ENCODE measurements at regions not wholly inside any gene's neighbourhood (a gene's known extent, or its start where the extent isn't known, plus 50 kb on each side); places are given as distances from the start of the nearest gene placed in this dataset.
"Not testable (repeated sequence)": the region's sequence is repeated elsewhere in the genome, so short reads cannot be mapped to it uniquely, and the experiment has no call there.

- DNase-seq (ENCODE audit: low read depth): no peak
- Histone ChIP-seq H3K36me3 (ENCODE audit: control insufficient read depth, insufficient read depth, low read length) (no peaks in the 10 kb centered on the region), H3K4me3 (ENCODE audit: low read depth, low read length) (no peak overlapping the region), H3K27me3 (ENCODE audit: control insufficient read depth, insufficient read depth, low read length) (no peaks in the 10 kb centered on the region)
- TF ChIP-seq CTCF (IDR thresholded peaks at IDR 0.05; ENCODE audit: insufficient read depth, low read length, poor library complexity, severe bottlenecking): no peak
These were observed 124.1 kb upstream of the XIRP2 start for GRCh38 chr2:166764216-166764615.

- Histone ChIP-seq H3K36me3 (ENCODE audit: control insufficient read depth, insufficient read depth, low read length) (no peaks in the 10 kb centered on the region), H3K4me3 (ENCODE audit: low read depth, low read length) (no peak overlapping the region), H3K27me3 (ENCODE audit: control insufficient read depth, insufficient read depth, low read length) (no peaks in the 10 kb centered on the region)
- no peak for DNase-seq (ENCODE audit: low read depth)
- TF ChIP-seq CTCF (IDR thresholded peaks at IDR 0.05; ENCODE audit: insufficient read depth, low read length, poor library complexity, severe bottlenecking): no peak
These were observed 125.5 kb upstream of the XIRP2 start for GRCh38 chr2:166762746-166763145.

GRCh38 chr2:166758956-166759355, 129.3 kb upstream of the XIRP2 start:
- no peaks in the 10 kb centered on the region for H3K27me3 ChIP-seq (ENCODE audit: control insufficient read depth, insufficient read depth, low read length)
- H3K36me3 ChIP-seq (ENCODE audit: control insufficient read depth, insufficient read depth, low read length): no peaks in the 10 kb centered on the region
- TF ChIP-seq CTCF (IDR thresholded peaks at IDR 0.05; ENCODE audit: insufficient read depth, low read length, poor library complexity, severe bottlenecking): no peak
- no peak for DNase-seq (ENCODE audit: low read depth)
- no peak overlapping the region for H3K4me3 ChIP-seq (ENCODE audit: low read depth, low read length)

- no peak for TF ChIP-seq CTCF (IDR thresholded peaks at IDR 0.05; ENCODE audit: insufficient read depth, low read length, poor library complexity, severe bottlenecking)
- H3K4me3 ChIP-seq (ENCODE audit: low read depth, low read length): no peak overlapping the region
- no peaks in the 10 kb centered on the region for H3K36me3 ChIP-seq (ENCODE audit: control insufficient read depth, insufficient read depth, low read length)
- H3K27me3 ChIP-seq (ENCODE audit: control insufficient read depth, insufficient read depth, low read length): no peaks in the 10 kb centered on the region
- DNase-seq (ENCODE audit: low read depth): no peak
These were observed 137.7 kb upstream of the XIRP2 start for GRCh38 chr2:166750624-166751023.

- not testable (repeated sequence) for H3K27me3 ChIP-seq (ENCODE audit: control insufficient read depth, insufficient read depth, low read length); DNase-seq (ENCODE audit: low read depth); H3K36me3 ChIP-seq (ENCODE audit: control insufficient read depth, insufficient read depth, low read length); H3K4me3 ChIP-seq (ENCODE audit: low read depth, low read length)
These were observed 144.2 kb upstream of the XIRP2 start for GRCh38 chr2:166744117-166744516.

GRCh38 chr2:166743482-166743881, 144.8 kb upstream of the XIRP2 start:
- not testable (repeated sequence) for H3K4me3 ChIP-seq (ENCODE audit: low read depth, low read length); H3K36me3 ChIP-seq (ENCODE audit: control insufficient read depth, insufficient read depth, low read length); H3K27me3 ChIP-seq (ENCODE audit: control insufficient read depth, insufficient read depth, low read length); DNase-seq (ENCODE audit: low read depth)

GRCh38 chr2:166727095-166727494, 161.2 kb upstream of the XIRP2 start:
- H3K27me3 ChIP-seq (ENCODE audit: control insufficient read depth, insufficient read depth, low read length): no peaks in the 10 kb centered on the region
- no peaks in the 10 kb centered on the region for H3K36me3 ChIP-seq (ENCODE audit: control insufficient read depth, insufficient read depth, low read length)
- H3K4me3 ChIP-seq (ENCODE audit: low read depth, low read length): no peak overlapping the region
- TF ChIP-seq CTCF (IDR thresholded peaks at IDR 0.05; ENCODE audit: insufficient read depth, low read length, poor library complexity, severe bottlenecking): no peak
- DNase-seq (ENCODE audit: low read depth): no peak

All from kidney epithelial cell (primary cell).